HepG2 (cell line): ENCODE measurements at regions not wholly inside any gene's neighbourhood (a gene's known extent, or its start where the extent isn't known, plus 50 kb on each side); places are given as distances from the start of the nearest gene placed in this dataset.

ENCODE experiments used
- CREB1 ChIP-seq, 2 experiments: fragments of 450-650 bp in 1 of 2; IDR thresholded peaks; 2 replicates each; pipeline ENCODE4 v1.6.1; 2016 to 2017; ENCODE audit warnings: control low read depth in 1 of 2, mild to moderate bottlenecking in 1 of 2, missing compliant biosample characterization in 1 of 2, missing genetic modification characterization in 1 of 2
- FOXK2 ChIP-seq: fragments of 450-650 bp; IDR thresholded peaks from 2 replicates; pipeline ENCODE4 v1.6.1; 2016
- RBAK ChIP-seq: sonication (generic); formaldehyde crosslinking; IDR thresholded peaks from 2 replicates; pipeline ENCODE4 v1.5.1; 2020; ENCODE audit warnings: mild to moderate bottlenecking, missing genetic modification reagents
- ZSCAN30 ChIP-seq: sonication (generic); formaldehyde crosslinking; IDR thresholded peaks from 2 replicates; pipeline ENCODE4 v1.5.0; 2020; ENCODE audit warnings: mild to moderate bottlenecking, missing genetic modification reagents
- ZSCAN31 ChIP-seq: sonication (generic); formaldehyde crosslinking; IDR thresholded peaks from 2 replicates; pipeline ENCODE4 v1.5.0; 2020; ENCODE audit warnings: low read depth, mild to moderate bottlenecking, missing genetic modification reagents

DNA sequence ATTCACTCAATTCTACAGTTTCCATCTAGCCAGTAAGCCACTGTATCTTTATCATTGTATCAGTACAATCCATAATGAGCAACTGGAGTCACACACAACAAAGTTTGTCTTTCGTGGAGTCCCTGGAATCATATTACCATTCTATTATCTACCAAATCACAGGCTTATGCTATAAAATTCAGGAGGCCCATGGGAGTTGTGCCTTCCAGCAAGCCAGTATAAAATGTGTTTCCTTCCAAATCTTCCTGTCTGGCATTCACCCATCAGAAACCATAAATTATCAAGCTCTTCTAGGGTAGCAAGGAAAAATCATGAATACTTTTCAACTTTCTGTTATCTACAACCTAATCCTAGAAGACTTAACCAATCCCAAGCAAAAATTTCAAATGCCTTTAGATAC lies 1383.3 kb upstream of the PCDH7 start:
- TF ChIP-seq ZSCAN31 (CRISPR knock-in tag) (no peak), CREB1 (IDR thresholded peaks at IDR 0.05) (no peak), CREB1 (CRISPR knock-in tag; IDR thresholded peaks at IDR 0.05) (no peak), RBAK (CRISPR knock-in tag) (no peak), ZSCAN30 (no peak), FOXK2 (no peak)
